Ascending aorta (tissue), 2 donors: ENCODE measurements at regions not wholly inside any gene's neighbourhood (a gene's known extent, or its start where the extent isn't known, plus 50 kb on each side); places are given as distances from the start of the nearest gene placed in this dataset.

ENCODE experiments used
- DNase-seq, 2 donors: peaks; one replicate each; pipeline ENCODE4 v3.0.0-alpha.2; 2019; ENCODE audit warnings: low spot score in 2 of 2
- H3K27ac ChIP-seq, 2 donors: fragments of 200-600 bp; sonication (generic); one replicate each; pipeline ENCODE4 v1.5.1; 2016 to 2017; ENCODE audit warnings: mild to moderate bottlenecking in 1 of 2
- H3K27me3 ChIP-seq: fragments of 200-600 bp; sonication (generic); one replicate; pipeline ENCODE4 v1.5.1; 2017
- H3K36me3 ChIP-seq, 2 donors: fragments of 200-600 bp; sonication (generic); one replicate each; pipeline ENCODE4 v1.5.1; 2016
- H3K4me1 ChIP-seq, 2 donors: fragments of 200-600 bp; sonication (generic); one replicate each; pipeline ENCODE4 v1.5.1; 2016 to 2017; ENCODE audit warnings: mild to moderate bottlenecking in 1 of 2
- H3K4me3 ChIP-seq, 2 donors: fragments of 200-600 bp; sonication (generic); one replicate each; pipeline ENCODE4 v1.5.1; 2016 to 2017; ENCODE audit warnings: mild to moderate bottlenecking in 1 of 2
- H3K9me3 ChIP-seq, 2 donors: fragments of 200-600 bp; sonication (generic); one replicate each; pipeline ENCODE4 v1.5.1; 2016
- CTCF ChIP-seq, 3 experiments: fragments of 200-600 bp in 2 of 3; fragments of 450-650 bp in 1 of 3; sonication (generic) in 2 of 3; IDR thresholded peaks; one replicate each; pipeline ENCODE4 v1.5.1; 2016 to 2019; ENCODE audit warnings: antibody characterized with exemption in 3 of 3, mild to moderate bottlenecking in 1 of 3, moderate library complexity in 1 of 3
- intact Hi-C: fragments of 100-400 bp; cut with DNase I; formaldehyde crosslinking; loops from one replicate; pipeline ENCODE4 v1.15.1; 2023

- TF ChIP-seq CTCF (IDR thresholded peaks at IDR 0.05) = no peak
Observed at GRCh38 chr21:25118648-25119047, 488.6 kb downstream of the MRPL39 start.

GRCh38 chr21:25115021-25115420 lies 492.3 kb downstream of the MRPL39 start:
- TF ChIP-seq CTCF (IDR thresholded peaks at IDR 0.05) = no peak
- Histone ChIP-seq H3K4me3 (no peak overlapping the region), H3K27me3 (no peaks in the 10 kb centered on the region), H3K4me1 (no peaks in the 10 kb centered on the region), H3K9me3 (no peaks in the 10 kb centered on the region), H3K36me3 (no peaks in the 10 kb centered on the region), H3K27ac (no peak overlapping the region)
- intact Hi-C loops = no loop called here
- DNase-seq = no peak

More at GRCh38 chr21:25118648-25119047, 488.6 kb downstream of the MRPL39 start:
- intact Hi-C loops = no loop called here
- Histone ChIP-seq H3K4me3 (no peak overlapping the region), H3K4me1 (no peaks in the 10 kb centered on the region), H3K9me3 (no peaks in the 10 kb centered on the region), H3K36me3 (no peaks in the 10 kb centered on the region), H3K27me3 (no peaks in the 10 kb centered on the region), H3K27ac (no peak overlapping the region)
- DNase-seq = no peak

- no peaks in the 10 kb centered on the region for H3K9me3 ChIP-seq
Observed at GRCh38 chr21:25107708-25108107, 499.6 kb downstream of the MRPL39 start.

GRCh38 chr21:25103500-25104207 lies 503.6 kb downstream of the MRPL39 start:
- Histone ChIP-seq H3K27me3 (no peaks in the 10 kb centered on the region), H3K4me3 (no peak overlapping the region), H3K9me3 (no peaks in the 10 kb centered on the region), H3K4me1 (no peaks in the 10 kb centered on the region), H3K27ac (no peak overlapping the region), H3K36me3 (no peaks in the 10 kb centered on the region)
- DNase-seq = no peak
- intact Hi-C loops = no loop called here
- TF ChIP-seq CTCF (IDR thresholded peaks at IDR 0.05) = no peak

More at GRCh38 chr21:25107708-25108107, 499.6 kb downstream of the MRPL39 start:
- no peak for TF ChIP-seq CTCF (IDR thresholded peaks at IDR 0.05)
- Histone ChIP-seq H3K36me3 (no peaks in the 10 kb centered on the region), H3K4me3 (no peak overlapping the region), H3K27me3 (no peaks in the 10 kb centered on the region), H3K4me1 (no peaks in the 10 kb centered on the region), H3K27ac (no peak overlapping the region)
- intact Hi-C loops = no loop called here
- no peak for DNase-seq

GRCh38 chr21:25097648-25098047 lies 509.6 kb downstream of the MRPL39 start:
- TF ChIP-seq CTCF (IDR thresholded peaks at IDR 0.05) = no peak
- intact Hi-C loops = no loop called here
- H3K36me3 ChIP-seq = no peaks in the 10 kb centered on the region
- no peaks in the 10 kb centered on the region for H3K9me3 ChIP-seq
- no peak overlapping the region for H3K4me3 ChIP-seq
- no peak for DNase-seq
- H3K27me3 ChIP-seq = no peaks in the 10 kb centered on the region
- no peak overlapping the region for H3K27ac ChIP-seq
- no peaks in the 10 kb centered on the region for H3K4me1 ChIP-seq

- Histone ChIP-seq H3K27ac (no peak overlapping the region), H3K4me3 (no peak overlapping the region), H3K27me3 (no peaks in the 10 kb centered on the region), H3K9me3 (no peaks in the 10 kb centered on the region), H3K36me3 (no peaks in the 10 kb centered on the region), H3K4me1 (no peaks in the 10 kb centered on the region)
- no peak for DNase-seq
- intact Hi-C loops = no loop called here
- TF ChIP-seq CTCF (IDR thresholded peaks at IDR 0.05) = no peak
Observed at GRCh38 chr21:25094695-25095094, 512.6 kb downstream of the MRPL39 start.
